ENCODE measurements at regions not wholly inside any gene's neighbourhood (a gene's known extent, or its start where the extent isn't known, plus 50 kb on each side); places are given as distances from the start of the nearest gene placed in this dataset.

DNA sequence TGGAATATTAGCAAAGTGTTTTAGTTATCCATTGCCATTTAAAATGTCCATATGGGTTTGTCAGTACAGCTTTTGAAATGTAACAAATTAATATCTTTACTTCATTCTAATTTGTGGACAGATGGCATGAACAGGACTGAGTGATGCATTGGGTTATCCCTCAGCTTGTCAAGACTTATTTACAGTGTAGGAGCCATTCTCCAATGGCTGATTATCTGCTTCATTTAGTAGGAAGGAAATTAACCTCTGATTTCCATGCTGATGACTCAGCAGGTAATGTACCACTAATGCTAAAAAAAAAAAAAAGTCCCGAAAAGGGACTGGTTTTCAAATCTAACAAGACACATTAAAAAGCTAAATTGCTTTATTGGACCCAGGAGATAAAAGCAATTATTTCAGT lies 1149.0 kb upstream of the USP15 start:
- TF ChIP-seq, protein P1, sequence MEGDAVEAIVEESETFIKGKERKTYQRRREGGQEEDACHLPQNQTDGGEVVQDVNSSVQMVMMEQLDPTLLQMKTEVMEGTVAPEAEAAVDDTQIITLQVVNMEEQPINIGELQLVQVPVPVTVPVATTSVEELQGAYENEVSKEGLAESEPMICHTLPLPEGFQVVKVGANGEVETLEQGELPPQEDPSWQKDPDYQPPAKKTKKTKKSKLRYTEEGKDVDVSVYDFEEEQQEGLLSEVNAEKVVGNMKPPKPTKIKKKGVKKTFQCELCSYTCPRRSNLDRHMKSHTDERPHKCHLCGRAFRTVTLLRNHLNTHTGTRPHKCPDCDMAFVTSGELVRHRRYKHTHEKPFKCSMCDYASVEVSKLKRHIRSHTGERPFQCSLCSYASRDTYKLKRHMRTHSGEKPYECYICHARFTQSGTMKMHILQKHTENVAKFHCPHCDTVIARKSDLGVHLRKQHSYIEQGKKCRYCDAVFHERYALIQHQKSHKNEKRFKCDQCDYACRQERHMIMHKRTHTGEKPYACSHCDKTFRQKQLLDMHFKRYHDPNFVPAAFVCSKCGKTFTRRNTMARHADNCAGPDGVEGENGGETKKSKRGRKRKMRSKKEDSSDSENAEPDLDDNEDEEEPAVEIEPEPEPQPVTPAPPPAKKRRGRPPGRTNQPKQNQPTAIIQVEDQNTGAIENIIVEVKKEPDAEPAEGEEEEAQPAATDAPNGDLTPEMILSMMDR (IDR thresholded peaks at IDR 0.05), result no peak
- Histone ChIP-seq H4K20me1 (ENCODE audit: insufficient read depth, low read length) (no peaks in the 10 kb centered on the region), H3K4me1 (ENCODE audit: control insufficient read depth in 1 of 2, insufficient read depth in 2 of 2, low read length in 2 of 2) (no peaks in the 10 kb centered on the region), H2AFZ (ENCODE audit: insufficient read depth, low read depth, low read length, poor library complexity, severe bottlenecking) (no peak overlapping the region), H3K4me2 (replicated peaks; ENCODE audit: extremely low read depth, low read length, poor library complexity, severe bottlenecking) (no peak overlapping the region), H3K9ac (ENCODE audit: insufficient read depth, low read length, poor library complexity, severe bottlenecking) (no peak overlapping the region), H3K27me3 (ENCODE audit: control insufficient read depth in 2 of 2, insufficient read depth in 2 of 2, low read length in 2 of 2) (no peaks in the 10 kb centered on the region), H3K79me2 (ENCODE audit: insufficient read depth, low read length) (no peaks in the 10 kb centered on the region), H3K27ac (ENCODE audit: low read depth in 1 of 2, low read length in 2 of 2) (no peak overlapping the region), H3K9me3 (replicated peaks in 1 of 2; ENCODE audit: control insufficient read depth in 1 of 2, insufficient read depth in 1 of 2, low read length in 2 of 2) (peaks cover 8 to 25% of the 10 kb centered on the region in 2 donors), H3K36me3 (replicated peaks in 1 of 2; ENCODE audit: control insufficient read depth in 1 of 2, insufficient read depth in 2 of 2, low read length in 2 of 2) (no peaks in the 10 kb centered on the region), H3K4me3 (replicated peaks in 1 of 3; ENCODE audit: low read depth in 2 of 3, low read length in 3 of 3) (no peak overlapping the region)
- no CpG with 5 or more reads among the region's 1 CpG for WGBS (ENCODE audit: insufficient coverage)
- intact Hi-C loops (cut with micrococcal nuclease), result no loop called here
- no peak for DNase-seq
- Mint-ChIP-seq H3K27ac (no peak overlapping the region), H3K4me1 (no peaks in the 10 kb centered on the region), H3K4me3 (no peak overlapping the region), H3K27me3 (ENCODE audit: low read depth in 3 of 3) (no peaks in the 10 kb centered on the region), H3K9me3 (peaks cover 2 to 9% (median 6%) of the 10 kb centered on the region in 7 donors), H3K36me3 (no peaks in the 10 kb centered on the region)

DNA sequence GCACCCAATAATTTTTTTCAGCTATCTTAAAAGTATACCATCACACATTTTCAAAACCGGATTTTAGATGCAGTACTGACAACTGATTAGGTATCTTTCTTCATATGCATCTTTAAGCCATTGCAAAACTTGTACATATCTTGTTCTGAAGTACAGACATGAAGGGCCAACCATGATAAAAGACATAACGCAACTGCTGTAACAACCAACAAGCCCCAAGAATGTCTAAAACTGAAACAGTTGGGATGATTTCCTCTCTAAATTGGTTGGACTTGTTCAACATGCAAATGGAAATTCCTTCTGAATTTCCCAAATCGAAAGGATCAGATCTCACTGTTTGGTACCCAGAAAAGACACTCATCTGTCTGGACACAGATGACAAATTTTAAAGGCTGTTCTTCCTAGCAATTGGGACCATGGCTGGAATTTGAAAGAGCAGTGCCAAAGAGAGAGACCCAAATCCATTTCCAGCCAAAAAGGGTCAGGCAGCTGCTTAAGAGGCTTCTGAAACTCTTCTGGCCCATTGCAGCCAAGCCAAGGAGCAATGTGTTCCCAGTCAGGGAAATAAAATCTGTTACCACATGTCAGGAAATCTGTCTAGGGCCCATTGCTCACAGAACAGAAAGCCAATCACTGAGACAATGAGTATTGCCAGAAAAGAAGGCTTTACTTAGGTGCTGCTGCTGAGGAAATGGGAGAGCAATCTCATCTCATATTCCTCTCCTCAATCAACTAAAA lies 1122.4 kb upstream of the USP15 start:
- DNase-seq, result no peak
- H4K20me1 ChIP-seq (ENCODE audit: insufficient read depth, low read length), result no peaks in the 10 kb centered on the region
- H2AFZ ChIP-seq (ENCODE audit: insufficient read depth, low read depth, low read length, poor library complexity, severe bottlenecking), result no peak overlapping the region
- Mint-ChIP-seq H3K27ac (no peak overlapping the region), H3K36me3 (no peaks in the 10 kb centered on the region), H3K9me3 (peaks cover 9 to 23% (median 17%) of the 10 kb centered on the region in 7 donors), H3K27me3 (ENCODE audit: low read depth in 3 of 3) (no peaks in the 10 kb centered on the region), H3K4me3 (no peak overlapping the region), H3K4me1 (peaks cover 9% of the 10 kb centered on the region)
- no peak overlapping the region for H3K4me2 ChIP-seq (replicated peaks; ENCODE audit: extremely low read depth, low read length, poor library complexity, severe bottlenecking)
- 100% methylated on average over 1 of the region's 3 CpGs for WGBS (ENCODE audit: insufficient coverage)
- no peaks in the 10 kb centered on the region for H3K4me1 ChIP-seq (ENCODE audit: control insufficient read depth in 1 of 2, insufficient read depth in 2 of 2, low read length in 2 of 2)
- no peaks in the 10 kb centered on the region for H3K36me3 ChIP-seq (replicated peaks in 1 of 2; ENCODE audit: control insufficient read depth in 1 of 2, insufficient read depth in 2 of 2, low read length in 2 of 2)
- intact Hi-C loops (cut with micrococcal nuclease), result no loop called here
- TF ChIP-seq, protein P1 (IDR thresholded peaks at IDR 0.05), result no peak
- H3K9me3 ChIP-seq (replicated peaks in 1 of 2; ENCODE audit: control insufficient read depth in 1 of 2, insufficient read depth in 1 of 2, low read length in 2 of 2), result peaks cover 0 to 15% of the 10 kb centered on the region in 2 donors
- H3K9ac ChIP-seq (ENCODE audit: insufficient read depth, low read length, poor library complexity, severe bottlenecking), result no peak overlapping the region
- no peaks in the 10 kb centered on the region for H3K79me2 ChIP-seq (ENCODE audit: insufficient read depth, low read length)
- no peaks in the 10 kb centered on the region for H3K27me3 ChIP-seq (ENCODE audit: control insufficient read depth in 2 of 2, insufficient read depth in 2 of 2, low read length in 2 of 2)
- H3K27ac ChIP-seq (ENCODE audit: low read depth in 1 of 2, low read length in 2 of 2), result no peak overlapping the region
- no peak overlapping the region for H3K4me3 ChIP-seq (replicated peaks in 1 of 3; ENCODE audit: low read depth in 2 of 3, low read length in 3 of 3)

All from CD14-positive monocyte (primary cell).